ENCODE measurements at regions not wholly inside any gene's neighbourhood (a gene's known extent, or its start where the extent isn't known, plus 50 kb on each side); places are given as distances from the start of the nearest gene placed in this dataset.

- no peak for DNase-seq (ENCODE audit: extremely low read depth, low read depth)
- TF ChIP-seq, protein P1, sequence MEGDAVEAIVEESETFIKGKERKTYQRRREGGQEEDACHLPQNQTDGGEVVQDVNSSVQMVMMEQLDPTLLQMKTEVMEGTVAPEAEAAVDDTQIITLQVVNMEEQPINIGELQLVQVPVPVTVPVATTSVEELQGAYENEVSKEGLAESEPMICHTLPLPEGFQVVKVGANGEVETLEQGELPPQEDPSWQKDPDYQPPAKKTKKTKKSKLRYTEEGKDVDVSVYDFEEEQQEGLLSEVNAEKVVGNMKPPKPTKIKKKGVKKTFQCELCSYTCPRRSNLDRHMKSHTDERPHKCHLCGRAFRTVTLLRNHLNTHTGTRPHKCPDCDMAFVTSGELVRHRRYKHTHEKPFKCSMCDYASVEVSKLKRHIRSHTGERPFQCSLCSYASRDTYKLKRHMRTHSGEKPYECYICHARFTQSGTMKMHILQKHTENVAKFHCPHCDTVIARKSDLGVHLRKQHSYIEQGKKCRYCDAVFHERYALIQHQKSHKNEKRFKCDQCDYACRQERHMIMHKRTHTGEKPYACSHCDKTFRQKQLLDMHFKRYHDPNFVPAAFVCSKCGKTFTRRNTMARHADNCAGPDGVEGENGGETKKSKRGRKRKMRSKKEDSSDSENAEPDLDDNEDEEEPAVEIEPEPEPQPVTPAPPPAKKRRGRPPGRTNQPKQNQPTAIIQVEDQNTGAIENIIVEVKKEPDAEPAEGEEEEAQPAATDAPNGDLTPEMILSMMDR (IDR thresholded peaks at IDR 0.05; ENCODE audit: low read depth, low read length) = no peak
Observed at GRCh38 chr2:134123332-134123731, 130.5 kb upstream of the MGAT5 start.

- TF ChIP-seq, protein P1 (IDR thresholded peaks at IDR 0.05; ENCODE audit: low read depth, low read length) = no peak
- no peak for DNase-seq (ENCODE audit: extremely low read depth, low read depth)
Observed at GRCh38 chr2:134124047-134124753, 129.7 kb upstream of the MGAT5 start.

DNA sequence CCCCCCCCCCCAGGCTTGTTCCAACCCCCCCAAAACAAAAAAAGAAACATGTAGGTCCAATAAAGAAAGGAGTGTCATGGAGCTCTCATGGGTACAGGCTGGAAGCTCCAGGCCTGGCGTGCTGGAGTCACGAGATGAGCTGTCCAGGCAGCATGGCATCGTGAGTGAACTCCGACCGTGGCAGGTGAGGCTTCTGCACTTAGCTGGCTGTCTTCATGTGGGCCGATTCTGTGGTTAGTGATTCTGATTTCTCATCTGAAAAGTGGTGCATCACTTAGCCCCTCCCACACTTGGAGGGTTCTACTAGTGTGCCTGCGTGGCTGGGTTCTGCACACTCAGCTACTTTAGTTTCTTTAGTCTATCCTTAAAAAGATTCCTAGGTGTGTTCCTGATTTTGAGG is 126.4 kb upstream of the MGAT5 start:
- TF ChIP-seq, protein P1 (IDR thresholded peaks at IDR 0.05; ENCODE audit: low read depth, low read length) = no peak
- no peak for DNase-seq (ENCODE audit: extremely low read depth, low read depth)

DNA sequence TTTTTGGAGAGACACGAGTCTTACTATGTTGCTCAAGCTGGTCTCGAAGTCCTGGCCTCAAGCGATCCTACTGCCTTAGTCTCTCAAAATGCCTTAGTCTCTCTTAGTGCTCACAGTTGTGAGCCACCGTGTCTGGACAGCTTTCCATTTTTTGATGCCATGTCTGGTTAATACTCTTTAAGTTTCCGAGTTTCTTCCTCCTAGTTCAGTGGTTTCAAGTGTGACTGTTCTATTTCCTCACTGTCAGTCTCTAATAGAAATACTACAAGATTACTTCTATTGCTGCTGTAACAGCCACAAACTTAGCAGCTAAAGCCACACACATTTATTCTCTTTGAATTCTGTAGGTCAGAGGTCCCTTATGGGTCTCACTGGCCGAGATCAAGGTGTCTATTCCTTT is 125.1 kb upstream of the MGAT5 start:
- TF ChIP-seq, protein P1 (IDR thresholded peaks at IDR 0.05; ENCODE audit: low read depth, low read length) = no peak
- DNase-seq (ENCODE audit: extremely low read depth, low read depth) = no peak

DNA sequence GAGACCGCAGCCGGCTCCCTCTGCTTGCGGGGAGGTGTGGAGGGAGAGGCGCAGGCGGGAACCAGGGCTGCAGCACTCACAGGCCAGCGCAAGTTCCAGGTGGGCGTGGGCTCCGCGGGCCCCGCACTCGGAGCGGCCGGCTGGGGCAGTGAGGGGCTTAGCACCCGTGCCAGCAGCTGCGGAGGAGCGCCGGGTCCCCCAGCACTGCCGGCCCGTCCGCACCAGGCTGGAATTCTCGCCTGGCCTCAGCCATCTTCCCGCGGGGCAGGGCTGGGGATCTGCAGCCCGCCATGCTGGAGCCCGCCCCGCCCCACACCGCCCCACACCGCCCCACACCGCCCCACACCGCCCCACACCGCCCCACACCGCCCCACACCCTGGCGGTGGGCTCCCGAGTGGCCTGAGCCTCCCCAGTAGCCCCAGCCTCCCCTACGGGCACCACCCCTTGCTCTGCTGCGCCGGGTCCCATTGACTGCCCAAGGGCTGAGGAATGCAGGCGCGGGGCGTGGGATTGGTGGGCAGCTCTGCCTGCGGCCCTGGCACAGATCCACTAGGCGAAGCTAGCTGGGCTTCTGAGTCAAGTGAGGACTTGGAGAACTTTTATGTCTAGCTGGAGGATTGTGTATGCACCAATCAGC is 123.9 kb upstream of the MGAT5 start:
- no peak for DNase-seq (ENCODE audit: extremely low read depth, low read depth)
- TF ChIP-seq, protein P1 (IDR thresholded peaks at IDR 0.05; ENCODE audit: low read depth, low read length) = no peak

GRCh38 chr2:134131681-134132489 is 122.0 kb upstream of the MGAT5 start:
- TF ChIP-seq, protein P1 (IDR thresholded peaks at IDR 0.05; ENCODE audit: low read depth, low read length) = no peak

DNA sequence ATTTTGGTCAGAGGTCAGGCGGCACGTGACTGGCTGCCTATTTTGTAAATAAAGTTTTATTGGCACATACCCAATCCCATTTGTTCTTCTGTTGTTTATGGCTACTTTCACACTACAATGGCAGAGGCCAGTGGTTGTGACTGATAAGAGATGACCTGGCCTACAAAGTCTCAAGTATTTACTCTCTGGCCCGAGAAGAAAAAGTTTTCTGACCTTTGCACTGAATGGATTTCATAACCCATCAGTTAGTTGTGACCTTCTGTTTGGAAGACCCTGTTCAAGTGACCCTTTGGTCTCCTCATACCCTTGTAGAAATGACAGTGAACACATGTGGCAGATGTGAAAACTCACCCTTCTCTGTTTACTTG is 121.4 kb upstream of the MGAT5 start:
- TF ChIP-seq, protein P1 (IDR thresholded peaks at IDR 0.05; ENCODE audit: low read depth, low read length) = no peak
- no peak for DNase-seq (ENCODE audit: extremely low read depth, low read depth)

More at GRCh38 chr2:134131681-134132489, 122.0 kb upstream of the MGAT5 start:
- DNase-seq (ENCODE audit: extremely low read depth, low read depth) = no peak
